ENCODE measurements at regions not wholly inside any gene's neighbourhood (a gene's known extent, or its start where the extent isn't known, plus 50 kb on each side); places are given as distances from the start of the nearest gene placed in this dataset.
"Not testable (repeated sequence)": the region's sequence is repeated elsewhere in the genome, so short reads cannot be mapped to it uniquely, and the experiment has no call there.

GRCh38 chr4:66602622-66603021 is 932.3 kb upstream of the EPHA5 start:
- no peak for DNase-seq (ENCODE audit: low spot score)

- DNase-seq (ENCODE audit: low spot score): no peak
These were observed 921.7 kb upstream of the EPHA5 start for GRCh38 chr4:66591968-66592367.

- DNase-seq (ENCODE audit: low spot score): no peak
These were observed 920.4 kb upstream of the EPHA5 start for GRCh38 chr4:66590488-66591215.

GRCh38 chr4:66589183-66589582 is 918.9 kb upstream of the EPHA5 start:
- no peak for DNase-seq (ENCODE audit: low spot score)

- DNase-seq (ENCODE audit: low spot score): no peak
These were observed 915.5 kb upstream of the EPHA5 start for GRCh38 chr4:66585767-66586166.

- no peak for DNase-seq (ENCODE audit: low spot score)
These were observed 907.6 kb upstream of the EPHA5 start for GRCh38 chr4:66577922-66578321.

- DNase-seq (ENCODE audit: low spot score): no peak
These were observed 904.9 kb upstream of the EPHA5 start for GRCh38 chr4:66575008-66575696.

GRCh38 chr4:66574145-66574978 is 904.1 kb upstream of the EPHA5 start:
- no peak for DNase-seq (ENCODE audit: low spot score)

GRCh38 chr4:66572949-66573348 is 902.7 kb upstream of the EPHA5 start:
- no peak for DNase-seq (ENCODE audit: low spot score)

GRCh38 chr4:66571145-66571695 is 900.9 kb upstream of the EPHA5 start:
- no peak for DNase-seq (ENCODE audit: low spot score)

GRCh38 chr4:66569228-66569627 is 898.9 kb upstream of the EPHA5 start:
- no peak for DNase-seq (ENCODE audit: low spot score)

- DNase-seq (ENCODE audit: low spot score): no peak
These were observed 898.1 kb upstream of the EPHA5 start for GRCh38 chr4:66568431-66568830.

GRCh38 chr4:66568001-66568400 is 897.7 kb upstream of the EPHA5 start:
- no peak for DNase-seq (ENCODE audit: low spot score)

- no peak for DNase-seq (ENCODE audit: low spot score)
These were observed 897.3 kb upstream of the EPHA5 start for GRCh38 chr4:66567551-66567950.

GRCh38 chr4:66565801-66566200 is 895.5 kb upstream of the EPHA5 start:
- no peak for DNase-seq (ENCODE audit: low spot score)

GRCh38 chr4:66564901-66565651 is 894.8 kb upstream of the EPHA5 start:
- no peak for DNase-seq (ENCODE audit: low spot score)

- no peak for DNase-seq (ENCODE audit: low spot score)
These were observed 892.1 kb upstream of the EPHA5 start for GRCh38 chr4:66562276-66562806.

- not testable (repeated sequence) for DNase-seq (ENCODE audit: low spot score)
These were observed 891.3 kb upstream of the EPHA5 start for GRCh38 chr4:66561465-66562053.

GRCh38 chr4:66558651-66559050 is 888.4 kb upstream of the EPHA5 start:
- DNase-seq (ENCODE audit: low spot score): no peak

GRCh38 chr4:66556651-66557278 is 886.5 kb upstream of the EPHA5 start:
- DNase-seq (ENCODE audit: low spot score): no peak

GRCh38 chr4:66555301-66555700 is 885.0 kb upstream of the EPHA5 start:
- no peak for DNase-seq (ENCODE audit: low spot score)

All from activated CD4-positive, alpha-beta T cell treated with anti-CD3 and anti-CD28 coated beads, Interleukin-2, Interleukin-4, amounts not matched to agents 100 ng/mL and 50 ng/mL, durations not matched to agents 16 hours and 8 hours (primary cell).